K562 (cell line): ENCODE measurements at regions not wholly inside any gene's neighbourhood (a gene's known extent, or its start where the extent isn't known, plus 50 kb on each side); places are given as distances from the start of the nearest gene placed in this dataset.

Source experiments
- ATAC-seq: fragments of 200-7000 bp; cut with Tn5 transposase; 3 replicates; pipeline ENCODE4 v1.9.1; 2020; ENCODE audit warnings: moderate library complexity
- BruUV-seq: library from RNA; stranded (reverse); fragments of 400-500 nt; replicated peaks from 2 replicates; lab custom pipeline; 2021; lab: Mats Ljungman, UMichigan
- CTCF ChIA-PET: fragments of 300-600 bp; formaldehyde crosslinking; extraction: SDS; loops from one replicate; lab custom pipeline; 2021; ENCODE audit warnings: low intra/inter-chr PET ratio; lab: Yijun Ruan, JAX
- POLR2A ChIA-PET: fragments of 300-600, 350-650 bp; sonication (Branson Sonifier 250); formaldehyde crosslinking; extraction: SDS; loops from one replicate; lab custom pipeline; 2021; ENCODE audit warnings: antibody characterized with exemption, inconsistent platforms; lab: Yijun Ruan, JAX
- DNase-seq, 4 experiments: peaks; one replicate each; pipeline versions ENCODE4 v3.0.0 to v3.0.0-alpha.2; 2011 to 2018; ENCODE audit warnings: low spot score in 3 of 4, mixed read lengths in 3 of 4; ENCODE audit errors: extremely low read depth in 1 of 4
- FAIRE-seq: peaks from 2 replicates; lab custom pipeline; 2011; peaks lifted over from hg19 to GRCh38; lab: Jason Lieb, UNC
- H2AFZ ChIP-seq: 2 replicates; pipeline ENCODE4 v1.6.0; 2011; ENCODE audit warnings: low read depth, low read length, control low read depth, inconsistent platforms
- H3K27ac ChIP-seq: fragments of 200-600 bp; 3 replicates; pipeline ENCODE4 v1.8.0; 2011; ENCODE audit warnings: low read depth, mild to moderate bottlenecking, control low read depth, inconsistent platforms, low read length, moderate library complexity, mixed read lengths; ENCODE audit errors: extremely low read depth
- H3K27me3 ChIP-seq, 2 experiments: fragments of 300-600 bp in 1 of 2; 2 replicates in 1 of 2; 3 replicates in 1 of 2; pipeline versions ENCODE4 v1.6.0 to v1.8.0; 2011; ENCODE audit warnings: inconsistent platforms in 2 of 2, low read length in 2 of 2, mild to moderate bottlenecking in 1 of 2, mixed read lengths in 1 of 2, moderate library complexity in 1 of 2; ENCODE audit not compliant: control insufficient read depth in 2 of 2, insufficient read depth in 2 of 2
- H3K36me3 ChIP-seq: fragments of 300-600 bp; 3 replicates; pipeline ENCODE4 v1.8.0; 2011; ENCODE audit warnings: mild to moderate bottlenecking, low read length, inconsistent platforms; ENCODE audit not compliant: control insufficient read depth, insufficient read depth
- H3K4me1 ChIP-seq, 2 experiments: fragments of 200-600 bp in 1 of 2; replicated peaks in 1 of 2; 2 replicates in 1 of 2; 3 replicates in 1 of 2; pipeline versions ENCODE4 v1.5.1 to v1.8.0; 2011; ENCODE audit warnings: inconsistent platforms in 2 of 2, low read length in 2 of 2, mild to moderate bottlenecking in 1 of 2, mixed read lengths in 1 of 2, moderate library complexity in 1 of 2; ENCODE audit not compliant: control insufficient read depth in 2 of 2, insufficient read depth in 2 of 2
- H3K4me2 ChIP-seq: 2 replicates; pipeline ENCODE4 v1.6.1; 2011; ENCODE audit warnings: low read length, control low read depth, inconsistent platforms, mixed read lengths; ENCODE audit not compliant: insufficient read depth
- H3K4me3 ChIP-seq: fragments of 200-600 bp; sonication (generic), shearing (Covaris generic); 2 replicates; pipeline ENCODE4 v1.5.1; 2016; ENCODE audit warnings: control low read depth, inconsistent platforms
- H3K79me2 ChIP-seq: fragments of 200-600 bp; 3 replicates; pipeline ENCODE4 v1.8.0; 2011; ENCODE audit warnings: low read length, inconsistent platforms; ENCODE audit not compliant: control insufficient read depth, insufficient read depth
- H3K9ac ChIP-seq, 2 experiments: 2 replicates each; pipeline versions ENCODE4 v1.6.0 to v1.6.1; 2011; ENCODE audit warnings: low read depth in 2 of 2, low read length in 2 of 2, control low read depth in 1 of 2, inconsistent platforms in 1 of 2, mild to moderate bottlenecking in 1 of 2, mixed read lengths in 1 of 2; ENCODE audit not compliant: insufficient read depth in 1 of 2
- H3K9me1 ChIP-seq: one replicate; pipeline ENCODE4 v1.6.0; 2011; ENCODE audit warnings: inconsistent platforms, mild to moderate bottlenecking, low read length, moderate library complexity; ENCODE audit not compliant: control insufficient read depth, insufficient read depth
- H3K9me3 ChIP-seq: replicated peaks from 2 replicates; pipeline ENCODE4 v1.5.1; 2011; ENCODE audit warnings: low read depth, low read length, inconsistent platforms; ENCODE audit not compliant: control insufficient read depth, insufficient read depth
- H4K20me1 ChIP-seq: replicated peaks from 2 replicates; pipeline ENCODE4 v1.6.1; 2011; ENCODE audit warnings: low read length, inconsistent platforms, mixed read lengths; ENCODE audit not compliant: control insufficient read depth, insufficient read depth
- ARID1B ChIP-seq: fragments of 450-650 bp; IDR thresholded peaks from 2 replicates; pipeline ENCODE4 v1.6.1; 2016; ENCODE audit warnings: antibody characterized with exemption, mild to moderate bottlenecking, inconsistent platforms
- EP300 ChIP-seq: IDR thresholded peaks from 2 replicates; pipeline ENCODE4 v1.6.1; 2012; ENCODE audit warnings: low read length, improper control_type of control experiment
- EP400 ChIP-seq: fragments of 450-650 bp; IDR thresholded peaks from 2 replicates; pipeline ENCODE4 v1.6.1; 2017; ENCODE audit warnings: antibody characterized with exemption, mild to moderate bottlenecking, moderate library complexity
- ESRRB ChIP-seq: fragments of 250-450 bp; sonication (Bioruptor Pico); IDR thresholded peaks from 2 replicates; pipeline ENCODE4 v1.5.0; 2020; ENCODE audit warnings: mild to moderate bottlenecking, moderate library complexity, borderline replicate concordance
- ETV1 ChIP-seq: fragments of 450-650 bp; conservative IDR thresholded peaks from 2 replicates; pipeline ENCODE4 v1.6.1; 2016; ENCODE audit warnings: missing genetic modification characterization, control low read depth, low read depth, missing compliant biosample characterization
- FOXJ2 ChIP-seq: fragments of 200-800 bp; sonication (Bioruptor generic); IDR thresholded peaks from 2 replicates; pipeline ENCODE4 v1.6.1; 2016; ENCODE audit warnings: missing genetic modification characterization, missing compliant biosample characterization
- HNRNPK ChIP-seq: fragments of 200-400 bp; formaldehyde crosslinking; IDR thresholded peaks from one replicate; pipeline ENCODE4 v1.6.1; 2018; ENCODE audit warnings: mild to moderate bottlenecking, low read depth, low read length; ENCODE audit not compliant: poor library complexity, severe bottlenecking
- L3MBTL2 ChIP-seq: fragments of 450-650 bp; IDR thresholded peaks from 2 replicates; pipeline ENCODE4 v1.6.1; 2016; ENCODE audit warnings: mild to moderate bottlenecking, moderate library complexity
- NFE2 ChIP-seq: IDR thresholded peaks from 2 replicates; pipeline ENCODE4 v1.6.1; 2014; ENCODE audit warnings: antibody characterized with exemption, low read depth
- NFE2L1 ChIP-seq: fragments of 450-650 bp; IDR thresholded peaks from 2 replicates; pipeline ENCODE4 v1.6.1; 2016; ENCODE audit warnings: missing genetic modification characterization, low read depth, mild to moderate bottlenecking, missing compliant biosample characterization, moderate library complexity, borderline replicate concordance
- NR2C2 ChIP-seq, 2 experiments: fragments of 200-800 bp in 1 of 2; sonication (Bioruptor generic) in 1 of 2; sonication (generic) in 1 of 2; formaldehyde crosslinking in 1 of 2; IDR thresholded peaks; 2 replicates each; pipeline versions ENCODE4 v1.6.1 to v1.8.0; 2016 to 2022; ENCODE audit warnings: mild to moderate bottlenecking in 1 of 2, missing compliant biosample characterization in 1 of 2, missing genetic modification characterization in 1 of 2, missing genetic modification reagents in 1 of 2
- SMAD4 ChIP-seq: fragments of 250-450 bp; sonication (Bioruptor Pico); conservative IDR thresholded peaks from 2 replicates; pipeline ENCODE4 v1.8.0; 2021; ENCODE audit warnings: inconsistent platforms, mild to moderate bottlenecking, moderate library complexity
- SOX6 ChIP-seq: fragments of 450-650 bp; IDR thresholded peaks from 2 replicates; pipeline ENCODE4 v1.6.1; 2014; ENCODE audit warnings: mild to moderate bottlenecking
- TRIM24 ChIP-seq, 2 experiments: fragments of 450-650 bp; IDR thresholded peaks; 2 replicates each; pipeline ENCODE4 v1.6.1; 2016
- ZNF12 ChIP-seq: sonication (generic); formaldehyde crosslinking; IDR thresholded peaks from 2 replicates; pipeline ENCODE4 v1.4.0; 2020; ENCODE audit warnings: mild to moderate bottlenecking, missing genetic modification reagents
- ZNF584 ChIP-seq: fragments of 200-800 bp; sonication (Bioruptor generic); IDR thresholded peaks from 2 replicates; pipeline ENCODE4 v1.6.1; 2016; ENCODE audit warnings: low read depth, mild to moderate bottlenecking, missing genetic modification characterization, missing compliant biosample characterization
- WGBS: fragments of 100-300 bp; shearing (Covaris generic); methylation state at CpG from one replicate; pipeline ENCODE4 v1.1.6; 2016; ENCODE audit warnings: low coverage, mixed read lengths; ENCODE audit not compliant: insufficient coverage; ENCODE audit errors: missing lambda C conversion rate; 5-methylcytosine and 5-hydroxymethylcytosine counted together
- in situ Hi-C: fragments of 300-500 bp; cut with MboI; formaldehyde crosslinking; loops from 4 replicates; pipeline ENCODE4 v1.15.0; 2018; ENCODE audit warnings: inconsistent platforms, mixed read lengths
- intact Hi-C: fragments of 100-400 bp; cut with micrococcal nuclease; formaldehyde crosslinking; loops from 2 replicates; pipeline ENCODE4 v1.14.2; 2022
- TF ChIP-seq, protein P1 (sequence below): fragments of 450-650 bp; IDR thresholded peaks from 2 replicates; pipeline ENCODE4 v1.6.1; 2016; ENCODE audit warnings: borderline replicate concordance
- TF ChIP-seq, protein P2 (sequence below): fragments of 450-650 bp; formaldehyde crosslinking; IDR thresholded peaks from 2 replicates; pipeline ENCODE4 v1.4.0; 2022; ENCODE audit warnings: missing genetic modification characterization

DNA sequence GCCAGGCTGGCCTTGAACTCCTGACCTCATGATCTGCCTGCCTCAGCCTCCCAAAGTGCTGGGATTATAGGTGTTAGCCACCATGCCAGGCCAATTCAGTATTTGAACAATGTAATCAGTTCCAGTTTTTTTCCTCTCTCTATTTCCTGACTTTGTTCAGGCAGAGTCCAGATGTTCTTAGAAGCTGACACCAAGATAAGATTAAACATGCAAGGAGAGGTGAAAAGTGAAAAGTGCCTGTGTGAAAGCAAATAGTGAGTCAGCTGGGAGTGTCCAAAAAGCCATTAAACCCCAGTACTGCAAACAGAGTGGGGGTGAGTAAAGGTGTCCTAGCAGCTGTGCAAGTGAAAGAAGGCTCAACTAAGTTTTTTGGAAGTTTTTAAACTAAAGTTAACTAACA, 231.5 kb downstream of the PTH2R start (continued):
- TF ChIP-seq EP400: no peak
- TF ChIP-seq, protein P1, sequence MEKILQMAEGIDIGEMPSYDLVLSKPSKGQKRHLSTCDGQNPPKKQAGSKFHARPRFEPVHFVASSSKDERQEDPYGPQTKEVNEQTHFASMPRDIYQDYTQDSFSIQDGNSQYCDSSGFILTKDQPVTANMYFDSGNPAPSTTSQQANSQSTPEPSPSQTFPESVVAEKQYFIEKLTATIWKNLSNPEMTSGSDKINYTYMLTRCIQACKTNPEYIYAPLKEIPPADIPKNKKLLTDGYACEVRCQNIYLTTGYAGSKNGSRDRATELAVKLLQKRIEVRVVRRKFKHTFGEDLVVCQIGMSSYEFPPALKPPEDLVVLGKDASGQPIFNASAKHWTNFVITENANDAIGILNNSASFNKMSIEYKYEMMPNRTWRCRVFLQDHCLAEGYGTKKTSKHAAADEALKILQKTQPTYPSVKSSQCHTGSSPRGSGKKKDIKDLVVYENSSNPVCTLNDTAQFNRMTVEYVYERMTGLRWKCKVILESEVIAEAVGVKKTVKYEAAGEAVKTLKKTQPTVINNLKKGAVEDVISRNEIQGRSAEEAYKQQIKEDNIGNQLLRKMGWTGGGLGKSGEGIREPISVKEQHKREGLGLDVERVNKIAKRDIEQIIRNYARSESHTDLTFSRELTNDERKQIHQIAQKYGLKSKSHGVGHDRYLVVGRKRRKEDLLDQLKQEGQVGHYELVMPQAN: no peak

DNA sequence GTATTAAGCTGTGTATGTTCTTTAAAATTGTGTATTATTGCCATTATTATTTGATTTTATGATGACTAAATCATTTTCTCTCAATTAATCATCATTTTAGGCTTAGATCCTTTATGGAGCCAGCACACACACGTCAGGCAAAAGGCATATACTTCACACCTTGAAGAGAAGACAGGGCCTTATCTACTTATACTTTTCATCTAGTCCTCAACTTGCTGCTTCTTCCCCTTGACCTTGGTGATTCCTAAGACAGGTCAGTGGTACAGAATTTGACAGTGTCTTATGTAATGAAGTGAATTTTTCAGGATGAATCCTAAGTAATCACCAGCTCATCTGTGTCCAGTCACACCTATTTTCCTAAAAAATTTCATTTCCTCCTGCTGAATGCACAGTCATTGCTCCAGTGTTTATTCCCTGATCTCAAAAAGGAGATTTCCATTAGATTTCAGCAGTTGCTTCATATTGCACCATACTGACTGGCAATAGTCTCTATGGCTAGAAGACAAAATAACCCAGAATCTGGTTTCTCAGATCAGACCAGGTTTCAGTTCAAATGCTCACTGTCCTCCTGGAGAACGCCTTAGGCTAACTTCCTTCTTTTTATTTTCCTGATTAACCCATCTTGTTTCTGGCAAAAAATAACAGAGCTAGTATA, 235.7 kb downstream of the PTH2R start:
- Histone ChIP-seq H3K9me3 (no peaks in the 10 kb centered on the region), H3K27me3 (no peaks in the 10 kb centered on the region), H3K4me2 (no peak overlapping the region), H4K20me1 (no peaks in the 10 kb centered on the region), H3K9me1 (no peaks in the 10 kb centered on the region), H2AFZ (no peak overlapping the region), H3K4me3 (no peak overlapping the region), H3K27ac (no peak overlapping the region), H3K9ac (no peak overlapping the region), H3K79me2 (no peaks in the 10 kb centered on the region), H3K36me3 (peaks cover 6% of the 10 kb centered on the region; the same call in 2 of the 3 replicates), H3K4me1 (peaks cover 0 to 5% of the 10 kb centered on the region in 2 experiments; a peak in 2 of 5 replicates)
- BruUV-seq: no TSS peak
- POLR2A ChIA-PET: interaction anchor here (0.7 to 1.3 kb wide), 3 partner anchors 8 to 100 kb away, joined by 3 read pairs; no protein-coding TSS in a partner anchor
- intact Hi-C loops: no loop called here
- DNase-seq (no peak), FAIRE-seq (no peak), ATAC-seq (no peak; the same call in 2 of the 3 replicates)
- CTCF ChIA-PET: no interaction called here
- in situ Hi-C loops: no loop called here
- WGBS: 35% methylated on average over 2 of the region's 2 CpGs
- TF ChIP-seq ARID1B: peak; percentile 34; the same call in 1 of the 2 replicates
- 0 out of 2 replicates have a peak, but pooled peaks have one; percentile 12 for TF ChIP-seq ETV1 (tag)
- peak; percentile 70 to 81; a peak in 2 of 4 replicates for TF ChIP-seq TRIM24 (IDR thresholded peaks at IDR 0.05)
- no peak for TF ChIP-seq ZNF12 (CRISPR knock-in tag)
- no peak for TF ChIP-seq NFE2L1 (tag)
- TF ChIP-seq HNRNPK: no peak
- peak; percentile 33; the same call in 1 of the 2 replicates for TF ChIP-seq SOX6
- TF ChIP-seq ESRRB (CRISPR knock-in tag): no peak
- peak; percentile 81 for TF ChIP-seq FOXJ2
- TF ChIP-seq L3MBTL2: peak; percentile 53; the same call in 1 of the 2 replicates
- TF ChIP-seq EP300: peak; percentile 69; the same call in 1 of the 2 replicates
- TF ChIP-seq NR2C2 (CRISPR knock-in tag; IDR thresholded peaks at IDR 0.05): no peak
- TF ChIP-seq NR2C2 (tag; IDR thresholded peaks at IDR 0.05): peak; percentile 24; the same call in 1 of the 2 replicates
- peak; percentile 35; the same call in 1 of the 2 replicates for TF ChIP-seq NFE2
- peak; percentile 59; the same call in 1 of the 2 replicates for TF ChIP-seq ZNF584 (CRISPR knock-in tag)
- 0 out of 2 replicates have a peak, but pooled peaks have one; percentile 44 for TF ChIP-seq SMAD4
- TF ChIP-seq, protein P2, sequence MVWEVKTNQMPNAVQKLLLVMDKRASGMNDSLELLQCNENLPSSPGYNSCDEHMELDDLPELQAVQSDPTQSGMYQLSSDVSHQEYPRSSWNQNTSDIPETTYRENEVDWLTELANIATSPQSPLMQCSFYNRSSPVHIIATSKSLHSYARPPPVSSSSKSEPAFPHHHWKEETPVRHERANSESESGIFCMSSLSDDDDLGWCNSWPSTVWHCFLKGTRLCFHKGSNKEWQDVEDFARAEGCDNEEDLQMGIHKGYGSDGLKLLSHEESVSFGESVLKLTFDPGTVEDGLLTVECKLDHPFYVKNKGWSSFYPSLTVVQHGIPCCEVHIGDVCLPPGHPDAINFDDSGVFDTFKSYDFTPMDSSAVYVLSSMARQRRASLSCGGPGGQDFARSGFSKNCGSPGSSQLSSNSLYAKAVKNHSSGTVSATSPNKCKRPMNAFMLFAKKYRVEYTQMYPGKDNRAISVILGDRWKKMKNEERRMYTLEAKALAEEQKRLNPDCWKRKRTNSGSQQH (CRISPR knock-in tag): no peak
